ENCODE measurements at regions not wholly inside any gene's neighbourhood (a gene's known extent, or its start where the extent isn't known, plus 50 kb on each side); places are given as distances from the start of the nearest gene placed in this dataset.

GRCh38 chr2:144749188-144749587 lies 229.3 kb upstream of the ZEB2 start:
- TF ChIP-seq, protein P1, sequence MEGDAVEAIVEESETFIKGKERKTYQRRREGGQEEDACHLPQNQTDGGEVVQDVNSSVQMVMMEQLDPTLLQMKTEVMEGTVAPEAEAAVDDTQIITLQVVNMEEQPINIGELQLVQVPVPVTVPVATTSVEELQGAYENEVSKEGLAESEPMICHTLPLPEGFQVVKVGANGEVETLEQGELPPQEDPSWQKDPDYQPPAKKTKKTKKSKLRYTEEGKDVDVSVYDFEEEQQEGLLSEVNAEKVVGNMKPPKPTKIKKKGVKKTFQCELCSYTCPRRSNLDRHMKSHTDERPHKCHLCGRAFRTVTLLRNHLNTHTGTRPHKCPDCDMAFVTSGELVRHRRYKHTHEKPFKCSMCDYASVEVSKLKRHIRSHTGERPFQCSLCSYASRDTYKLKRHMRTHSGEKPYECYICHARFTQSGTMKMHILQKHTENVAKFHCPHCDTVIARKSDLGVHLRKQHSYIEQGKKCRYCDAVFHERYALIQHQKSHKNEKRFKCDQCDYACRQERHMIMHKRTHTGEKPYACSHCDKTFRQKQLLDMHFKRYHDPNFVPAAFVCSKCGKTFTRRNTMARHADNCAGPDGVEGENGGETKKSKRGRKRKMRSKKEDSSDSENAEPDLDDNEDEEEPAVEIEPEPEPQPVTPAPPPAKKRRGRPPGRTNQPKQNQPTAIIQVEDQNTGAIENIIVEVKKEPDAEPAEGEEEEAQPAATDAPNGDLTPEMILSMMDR (conservative IDR thresholded peaks at IDR 0.05): no peak
- TF ChIP-seq EZH2 (IDR thresholded peaks at IDR 0.05; ENCODE audit: low read depth): no peak
